ENCODE measurements at regions not wholly inside any gene's neighbourhood (a gene's known extent, or its start where the extent isn't known, plus 50 kb on each side); places are given as distances from the start of the nearest gene placed in this dataset.
A peak's percentile ranks its signal among the peaks of the same experiment; 100 is the strongest.

- TF ChIP-seq CTCF (IDR thresholded peaks at IDR 0.05) (peak; percentile 37), EZH2phosphoT487 (IDR thresholded peaks at IDR 0.05) (no peak)
Measured at GRCh38 chr15:67906382-67906781, 66.5 kb upstream of the RNU6-1 start.
